Liver (tissue), 3 donors: ENCODE measurements at regions not wholly inside any gene's neighbourhood (a gene's known extent, or its start where the extent isn't known, plus 50 kb on each side); places are given as distances from the start of the nearest gene placed in this dataset.

Source experiments
- CTCF ChIP-seq: fragments of 150-350 bp; IDR thresholded peaks from 2 replicates; pipeline ENCODE4 v1.5.1; 2017; ENCODE audit warnings: improper control_type of control experiment, low read depth, low read length; ENCODE audit not compliant: missing input control
- EGR1 ChIP-seq, 2 donors: IDR thresholded peaks; 2 replicates each; pipeline ENCODE4 v1.6.1; 2016 to 2018; ENCODE audit warnings: antibody characterized with exemption in 2 of 2, low read depth in 2 of 2
- JUND ChIP-seq, 2 donors: IDR thresholded peaks; 2 replicates each; pipeline ENCODE4 v1.6.1; 2016; ENCODE audit warnings: antibody characterized with exemption in 2 of 2
- RXRA ChIP-seq, 2 donors: IDR thresholded peaks; 2 replicates each; pipeline ENCODE4 v1.6.1; 2017 to 2018; ENCODE audit warnings: antibody characterized with exemption in 2 of 2, mild to moderate bottlenecking in 1 of 2
- TAF1 ChIP-seq: conservative IDR thresholded peaks from 2 replicates; pipeline ENCODE4 v1.6.1; 2016; ENCODE audit warnings: antibody characterized with exemption, mild to moderate bottlenecking
- TF ChIP-seq, protein P1 (sequence below): IDR thresholded peaks from 2 replicates; pipeline ENCODE4 v1.6.1; 2016; ENCODE audit warnings: antibody characterized with exemption
- donor health status: healthy.
- donor health status: healthy.

DNA sequence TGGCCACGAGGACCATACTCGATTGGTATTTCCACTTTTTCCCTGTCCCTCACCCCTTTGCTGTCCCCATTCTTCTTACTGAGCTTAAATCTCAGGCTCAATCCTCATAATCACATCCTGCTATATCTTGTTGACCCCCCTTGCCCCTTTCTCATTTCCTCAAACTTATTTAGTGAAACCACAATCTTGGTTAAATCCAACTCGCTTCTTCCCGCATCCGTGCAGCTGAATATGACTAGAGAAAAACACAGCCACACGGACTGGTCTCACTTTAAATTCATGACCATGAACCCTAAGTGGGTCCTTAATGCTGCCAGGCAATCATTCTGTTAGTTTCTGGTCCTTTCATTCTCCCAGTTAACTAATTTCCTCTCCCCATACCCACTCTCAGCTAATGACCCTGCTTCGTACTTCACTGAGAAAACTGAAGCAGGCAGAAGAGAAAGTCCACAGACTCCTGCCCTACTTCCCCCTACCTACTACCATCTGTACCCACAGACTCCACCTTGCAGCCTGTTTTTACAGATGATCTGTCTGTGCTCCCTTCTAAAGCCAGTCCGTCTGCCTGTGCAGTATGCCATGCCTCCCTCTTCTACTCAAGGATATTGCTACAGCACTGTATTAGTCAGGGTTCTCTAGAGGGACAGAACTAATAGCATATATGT lies 96.8 kb upstream of the LMO4 start:
- TF ChIP-seq JUND (IDR thresholded peaks at IDR 0.05) (no peak), CTCF (no peak), RXRA (IDR thresholded peaks at IDR 0.05) (no peak), EGR1 (IDR thresholded peaks at IDR 0.05; ENCODE audit: low read depth in 2 of 2) (no peak), TAF1 (no peak)
- TF ChIP-seq, protein P1, sequence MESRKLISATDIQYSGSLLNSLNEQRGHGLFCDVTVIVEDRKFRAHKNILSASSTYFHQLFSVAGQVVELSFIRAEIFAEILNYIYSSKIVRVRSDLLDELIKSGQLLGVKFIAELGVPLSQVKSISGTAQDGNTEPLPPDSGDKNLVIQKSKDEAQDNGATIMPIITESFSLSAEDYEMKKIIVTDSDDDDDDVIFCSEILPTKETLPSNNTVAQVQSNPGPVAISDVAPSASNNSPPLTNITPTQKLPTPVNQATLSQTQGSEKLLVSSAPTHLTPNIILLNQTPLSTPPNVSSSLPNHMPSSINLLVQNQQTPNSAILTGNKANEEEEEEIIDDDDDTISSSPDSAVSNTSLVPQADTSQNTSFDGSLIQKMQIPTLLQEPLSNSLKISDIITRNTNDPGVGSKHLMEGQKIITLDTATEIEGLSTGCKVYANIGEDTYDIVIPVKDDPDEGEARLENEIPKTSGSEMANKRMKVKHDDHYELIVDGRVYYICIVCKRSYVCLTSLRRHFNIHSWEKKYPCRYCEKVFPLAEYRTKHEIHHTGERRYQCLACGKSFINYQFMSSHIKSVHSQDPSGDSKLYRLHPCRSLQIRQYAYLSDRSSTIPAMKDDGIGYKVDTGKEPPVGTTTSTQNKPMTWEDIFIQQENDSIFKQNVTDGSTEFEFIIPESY: no peak
